Peyer's patch (tissue), 4 donors: ENCODE measurements at regions not wholly inside any gene's neighbourhood (a gene's known extent, or its start where the extent isn't known, plus 50 kb on each side); places are given as distances from the start of the nearest gene placed in this dataset.
A peak's percentile ranks its signal among the peaks of the same experiment; 100 is the strongest.

ENCODE experiments used
- DNase-seq, 3 donors: peaks; one replicate each; pipeline ENCODE4 v3.0.0-alpha.2; 2017 to 2019
- H3K27ac ChIP-seq, 4 donors: fragments of 200-600 bp; sonication (generic); one replicate each; pipeline ENCODE4 v1.5.1; 2016 to 2019
- H3K27me3 ChIP-seq, 2 donors: fragments of 200-600 bp; sonication (generic); one replicate each; pipeline ENCODE4 v1.5.1; 2019
- H3K36me3 ChIP-seq, 3 donors: fragments of 200-600 bp; sonication (generic); one replicate each; pipeline ENCODE4 v1.5.1; 2016 to 2019
- H3K4me1 ChIP-seq, 4 donors: fragments of 200-600 bp; sonication (generic); one replicate each; pipeline ENCODE4 v1.5.1; 2016 to 2019
- H3K4me3 ChIP-seq, 4 donors: fragments of 200-600 bp; sonication (generic); 1 replicate in 3 of 4; 2 replicates in 1 of 4; pipeline ENCODE4 v1.5.1; 2016 to 2019; ENCODE audit warnings: mild to moderate bottlenecking in 1 of 4
- H3K9me3 ChIP-seq, 4 donors: fragments of 200-600 bp; sonication (generic); one replicate each; pipeline ENCODE4 v1.5.1; 2016 to 2019; ENCODE audit warnings: mild to moderate bottlenecking in 1 of 4
- CTCF ChIP-seq, 6 experiments: fragments of 450-650 bp in 4 of 6; fragments of 200-600 bp in 2 of 6; sonication (generic) in 1 of 6; IDR thresholded peaks; one replicate each; pipeline ENCODE4 v1.5.1; 2017 to 2019; ENCODE audit warnings: antibody characterized with exemption in 6 of 6, mild to moderate bottlenecking in 3 of 6, moderate library complexity in 1 of 6
- POLR2A ChIP-seq, 2 donors: fragments of 450-650 bp; IDR thresholded peaks; one replicate each; pipeline ENCODE4 v1.5.1; 2017; ENCODE audit warnings: antibody characterized with exemption in 2 of 2, mild to moderate bottlenecking in 2 of 2, moderate library complexity in 2 of 2

GRCh38 chr6:1025821-1026220, 286.1 kb upstream of the FOXQ1 start:
- no peak overlapping the region for H3K4me3 ChIP-seq
- no peaks in the 10 kb centered on the region for H3K27me3 ChIP-seq
- no peak for DNase-seq
- no peaks in the 10 kb centered on the region for H3K9me3 ChIP-seq
- TF ChIP-seq CTCF (IDR thresholded peaks at IDR 0.05): no peak
- TF ChIP-seq POLR2A (IDR thresholded peaks at IDR 0.05): no peak
- H3K36me3 ChIP-seq: no peaks in the 10 kb centered on the region
- no peaks in the 10 kb centered on the region for H3K4me1 ChIP-seq
- H3K27ac ChIP-seq: no peak overlapping the region

DNA sequence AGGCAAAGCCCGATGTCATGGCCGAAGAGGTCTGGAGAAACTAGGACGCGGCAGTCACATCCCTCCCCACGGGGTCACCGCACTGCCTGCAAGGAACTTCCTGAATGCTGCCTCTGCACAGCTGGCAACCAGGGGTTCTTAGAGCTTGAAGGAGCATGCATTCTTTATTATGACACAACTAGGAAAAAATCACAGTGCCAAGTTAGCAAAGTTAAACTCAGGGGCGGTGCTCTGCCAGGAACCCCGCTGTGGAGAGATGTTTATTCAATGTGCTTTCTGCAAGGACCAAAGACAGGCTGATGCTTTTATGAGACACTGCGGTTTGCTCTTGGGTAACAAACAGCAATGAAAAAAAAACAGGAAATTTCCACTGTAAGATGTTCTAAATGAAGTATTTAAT, 287.3 kb upstream of the FOXQ1 start:
- Histone ChIP-seq H3K27me3 (no peaks in the 10 kb centered on the region), H3K36me3 (no peaks in the 10 kb centered on the region), H3K4me1 (no peaks in the 10 kb centered on the region), H3K9me3 (no peaks in the 10 kb centered on the region), H3K27ac (peak overlapping the region in 1 of 4 donors; percentile 18), H3K4me3 (no peak overlapping the region)
- TF ChIP-seq POLR2A (IDR thresholded peaks at IDR 0.05): no peak
- TF ChIP-seq CTCF (IDR thresholded peaks at IDR 0.05): no peak
- DNase-seq: no peak

DNA sequence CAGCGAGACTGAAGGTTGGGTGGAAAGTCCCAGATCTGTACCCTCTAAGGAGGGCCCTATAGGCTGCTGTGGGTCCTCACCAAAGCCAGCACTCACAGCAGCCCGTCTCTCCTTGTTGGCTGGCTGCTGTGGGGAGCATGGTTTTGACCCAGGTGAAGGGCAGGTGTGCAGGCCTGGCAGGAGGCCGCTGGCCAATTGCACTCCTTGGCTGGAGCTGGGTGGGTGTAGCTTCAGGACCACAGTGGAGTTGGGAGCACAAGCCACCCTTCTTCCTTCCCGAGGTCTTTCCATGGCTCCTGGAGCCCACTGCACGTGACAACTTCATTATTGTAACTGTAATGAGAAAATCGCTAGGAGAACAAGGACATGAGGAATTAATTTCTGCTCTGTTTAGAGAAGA, 287.7 kb upstream of the FOXQ1 start:
- peak overlapping the region in 1 of 4 donors; percentile 18 for H3K27ac ChIP-seq
- TF ChIP-seq CTCF (IDR thresholded peaks at IDR 0.05) (no peak), POLR2A (IDR thresholded peaks at IDR 0.05) (no peak)

DNA sequence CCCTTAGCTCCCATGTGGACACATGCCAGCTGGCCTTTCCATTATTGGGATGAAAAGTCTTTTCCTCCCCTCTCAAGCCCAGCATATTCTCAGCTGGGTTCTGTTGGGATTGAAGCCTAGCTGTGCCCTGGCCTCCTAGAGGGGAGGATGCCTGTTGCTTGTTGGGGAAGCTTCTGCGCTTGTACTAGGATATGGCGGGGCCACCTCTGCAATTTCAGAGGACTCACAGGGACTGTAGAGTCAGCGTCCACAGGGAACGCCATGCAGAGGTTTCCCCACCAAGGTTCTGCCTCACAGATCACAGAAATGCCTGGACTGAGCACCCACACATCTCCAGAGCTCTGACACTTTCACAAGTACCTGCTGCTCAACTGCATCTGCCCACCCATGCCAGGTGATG, 288.7 kb upstream of the FOXQ1 start:
- Histone ChIP-seq H3K4me1 (no peaks in the 10 kb centered on the region), H3K4me3 (no peak overlapping the region), H3K27me3 (no peaks in the 10 kb centered on the region), H3K36me3 (no peaks in the 10 kb centered on the region), H3K9me3 (no peaks in the 10 kb centered on the region), H3K27ac (no peak overlapping the region)
- TF ChIP-seq CTCF (IDR thresholded peaks at IDR 0.05) (no peak), POLR2A (IDR thresholded peaks at IDR 0.05) (no peak)
- no peak for DNase-seq

More for the DNA sequence above, 287.7 kb upstream of the FOXQ1 start:
- Histone ChIP-seq H3K9me3 (no peaks in the 10 kb centered on the region), H3K36me3 (no peaks in the 10 kb centered on the region), H3K4me3 (no peak overlapping the region), H3K4me1 (no peaks in the 10 kb centered on the region), H3K27me3 (no peaks in the 10 kb centered on the region)
- no peak for DNase-seq

GRCh38 chr6:1022719-1023118, 289.2 kb upstream of the FOXQ1 start:
- Histone ChIP-seq H3K36me3 (no peaks in the 10 kb centered on the region), H3K4me3 (no peak overlapping the region), H3K9me3 (no peaks in the 10 kb centered on the region), H3K27me3 (no peaks in the 10 kb centered on the region), H3K27ac (no peak overlapping the region), H3K4me1 (no peaks in the 10 kb centered on the region)
- DNase-seq: no peak
- TF ChIP-seq CTCF (IDR thresholded peaks at IDR 0.05) (no peak), POLR2A (IDR thresholded peaks at IDR 0.05) (no peak)

GRCh38 chr6:1020837-1021236, 291.1 kb upstream of the FOXQ1 start:
- Histone ChIP-seq H3K4me1 (no peaks in the 10 kb centered on the region), H3K27ac (no peak overlapping the region), H3K4me3 (no peak overlapping the region), H3K9me3 (no peaks in the 10 kb centered on the region), H3K36me3 (no peaks in the 10 kb centered on the region), H3K27me3 (no peaks in the 10 kb centered on the region)
- TF ChIP-seq POLR2A (IDR thresholded peaks at IDR 0.05) (no peak), CTCF (IDR thresholded peaks at IDR 0.05) (no peak)
- DNase-seq: no peak
